Subcutaneous abdominal adipose tissue (tissue), 5 donors: ENCODE measurements at regions not wholly inside any gene's neighbourhood (a gene's known extent, or its start where the extent isn't known, plus 50 kb on each side); places are given as distances from the start of the nearest gene placed in this dataset.

Experiments
- H3K27ac ChIP-seq: one replicate; pipeline ENCODE4 v1.7.0; 2013; ENCODE audit warnings: low read depth, mild to moderate bottlenecking, inconsistent platforms, low read length, moderate library complexity
- H3K27me3 ChIP-seq, 5 donors: one replicate each; pipeline ENCODE4 v1.7.0; 2013; ENCODE audit warnings: low read length in 5 of 5, inconsistent platforms in 1 of 5; ENCODE audit not compliant: control insufficient read depth in 5 of 5, insufficient read depth in 4 of 5
- H3K36me3 ChIP-seq, 5 donors: one replicate each; pipeline ENCODE4 v1.7.0; 2013; ENCODE audit warnings: low read length in 5 of 5; ENCODE audit not compliant: control insufficient read depth in 5 of 5, insufficient read depth in 5 of 5
- H3K4me1 ChIP-seq, 5 donors: one replicate each; pipeline ENCODE4 v1.7.0; 2013; ENCODE audit warnings: low read length in 5 of 5, mild to moderate bottlenecking in 3 of 5, moderate library complexity in 1 of 5; ENCODE audit not compliant: control insufficient read depth in 5 of 5, insufficient read depth in 5 of 5
- H3K4me3 ChIP-seq, 5 donors: one replicate each; pipeline ENCODE4 v1.7.0; 2013; ENCODE audit warnings: low read length in 5 of 5, low read depth in 1 of 5
- H3K9ac ChIP-seq, 5 donors: one replicate each; pipeline ENCODE4 v1.7.0; 2013; ENCODE audit warnings: low read length in 5 of 5, mild to moderate bottlenecking in 4 of 5, moderate library complexity in 3 of 5
- H3K9me3 ChIP-seq, 5 donors: one replicate each; pipeline ENCODE4 v1.7.0; 2013; ENCODE audit warnings: low read length in 5 of 5; ENCODE audit not compliant: control insufficient read depth in 5 of 5
- donor health status: healthy.
- donor health status: healthy.
- donor health status: healthy.
- donor health status: healthy.
- donor health status: healthy.

- no peak overlapping the region for H3K4me3 ChIP-seq
- H3K9me3 ChIP-seq: no peaks in the 10 kb centered on the region
- H3K27me3 ChIP-seq: peaks cover 0 to 16% (median 0%) of the 10 kb centered on the region in 5 donors
- no peak overlapping the region for H3K9ac ChIP-seq
- no peaks in the 10 kb centered on the region for H3K4me1 ChIP-seq
- H3K27ac ChIP-seq: no peak overlapping the region
- H3K36me3 ChIP-seq: no peaks in the 10 kb centered on the region
Observed at GRCh38 chr2:60066096-60066839, 487.2 kb downstream of the BCL11A start.

- H3K36me3 ChIP-seq: no peaks in the 10 kb centered on the region
- no peak overlapping the region for H3K27ac ChIP-seq
- no peaks in the 10 kb centered on the region for H3K9me3 ChIP-seq
- no peak overlapping the region for H3K4me3 ChIP-seq
- H3K27me3 ChIP-seq: peaks cover 0 to 16% (median 0%) of the 10 kb centered on the region in 5 donors
- no peak overlapping the region for H3K9ac ChIP-seq
- no peaks in the 10 kb centered on the region for H3K4me1 ChIP-seq
Observed at GRCh38 chr2:60064687-60065389, 488.6 kb downstream of the BCL11A start.

DNA sequence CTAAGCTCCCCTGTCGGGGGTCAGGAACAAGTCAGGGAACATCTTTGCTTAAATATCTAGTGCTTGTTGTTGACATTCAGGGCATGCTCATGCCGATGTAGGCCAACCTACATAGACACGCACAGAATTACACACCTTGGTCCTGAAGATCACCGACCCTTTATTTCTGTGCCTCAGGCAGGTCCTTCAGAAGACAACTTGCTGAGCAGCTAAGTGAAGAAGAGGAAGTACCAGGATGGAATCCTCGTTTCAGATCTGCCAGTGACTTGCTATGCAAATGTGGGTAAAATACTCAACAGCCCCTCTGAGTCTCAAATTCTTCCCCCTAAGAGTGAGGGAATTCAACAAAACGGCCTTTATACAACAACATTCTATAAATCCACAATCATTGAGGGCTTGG, 494.7 kb downstream of the BCL11A start:
- Histone ChIP-seq H3K36me3 (no peaks in the 10 kb centered on the region), H3K27me3 (peaks cover 0 to 2% (median 0%) of the 10 kb centered on the region in 5 donors), H3K4me3 (no peak overlapping the region), H3K9me3 (no peaks in the 10 kb centered on the region), H3K27ac (no peak overlapping the region), H3K4me1 (peaks cover 0 to 12% (median 7%) of the 10 kb centered on the region in 5 donors), H3K9ac (no peak overlapping the region)

- Histone ChIP-seq H3K9me3 (no peaks in the 10 kb centered on the region), H3K36me3 (no peaks in the 10 kb centered on the region), H3K27ac (no peak overlapping the region), H3K4me1 (peaks cover 0 to 12% (median 7%) of the 10 kb centered on the region in 5 donors), H3K9ac (no peak overlapping the region), H3K4me3 (no peak overlapping the region), H3K27me3 (peaks cover 0 to 2% (median 0%) of the 10 kb centered on the region in 5 donors)
Observed at GRCh38 chr2:60054571-60055340, 498.7 kb downstream of the BCL11A start.

- Histone ChIP-seq H3K36me3 (no peaks in the 10 kb centered on the region), H3K4me1 (peaks cover 0 to 12% (median 7%) of the 10 kb centered on the region in 5 donors), H3K9ac (no peak overlapping the region), H3K4me3 (no peak overlapping the region), H3K27ac (no peak overlapping the region), H3K27me3 (peaks cover 0 to 2% (median 0%) of the 10 kb centered on the region in 5 donors), H3K9me3 (no peaks in the 10 kb centered on the region)
Observed at GRCh38 chr2:60053791-60054190, 499.7 kb downstream of the BCL11A start.

GRCh38 chr2:60052601-60053000, 500.9 kb downstream of the BCL11A start:
- H3K9me3 ChIP-seq: no peaks in the 10 kb centered on the region
- peaks cover 0 to 13% (median 10%) of the 10 kb centered on the region in 5 donors for H3K4me1 ChIP-seq
- H3K36me3 ChIP-seq: no peaks in the 10 kb centered on the region
- no peak overlapping the region for H3K4me3 ChIP-seq
- no peak overlapping the region for H3K9ac ChIP-seq
- H3K27ac ChIP-seq: no peak overlapping the region
- H3K27me3 ChIP-seq: peaks cover 0 to 2% (median 0%) of the 10 kb centered on the region in 5 donors

DNA sequence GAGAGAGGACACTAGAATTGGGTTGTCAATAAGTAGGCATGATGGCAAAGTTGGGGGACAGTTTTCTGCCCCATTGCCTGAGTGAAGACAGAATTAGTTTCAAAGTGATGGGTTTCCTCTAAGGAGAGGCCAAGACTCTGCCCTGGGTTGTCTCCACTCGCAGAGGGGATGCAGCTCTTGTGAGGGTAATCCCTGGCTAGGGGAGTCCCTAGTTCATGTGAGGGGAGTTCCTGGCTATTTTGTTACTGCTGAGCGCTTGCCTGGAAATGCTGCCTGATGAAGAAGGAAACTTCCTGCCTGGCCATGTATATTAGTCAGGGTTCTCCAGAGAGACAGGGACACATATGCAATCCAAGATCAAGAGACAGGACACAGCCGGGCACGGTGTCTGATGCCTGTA, 501.5 kb downstream of the BCL11A start:
- Histone ChIP-seq H3K36me3 (no peaks in the 10 kb centered on the region), H3K27ac (no peak overlapping the region), H3K4me3 (no peak overlapping the region), H3K9me3 (no peaks in the 10 kb centered on the region), H3K9ac (no peak overlapping the region), H3K4me1 (peaks cover 0 to 13% (median 10%) of the 10 kb centered on the region in 5 donors), H3K27me3 (peaks cover 0 to 2% (median 0%) of the 10 kb centered on the region in 5 donors)

DNA sequence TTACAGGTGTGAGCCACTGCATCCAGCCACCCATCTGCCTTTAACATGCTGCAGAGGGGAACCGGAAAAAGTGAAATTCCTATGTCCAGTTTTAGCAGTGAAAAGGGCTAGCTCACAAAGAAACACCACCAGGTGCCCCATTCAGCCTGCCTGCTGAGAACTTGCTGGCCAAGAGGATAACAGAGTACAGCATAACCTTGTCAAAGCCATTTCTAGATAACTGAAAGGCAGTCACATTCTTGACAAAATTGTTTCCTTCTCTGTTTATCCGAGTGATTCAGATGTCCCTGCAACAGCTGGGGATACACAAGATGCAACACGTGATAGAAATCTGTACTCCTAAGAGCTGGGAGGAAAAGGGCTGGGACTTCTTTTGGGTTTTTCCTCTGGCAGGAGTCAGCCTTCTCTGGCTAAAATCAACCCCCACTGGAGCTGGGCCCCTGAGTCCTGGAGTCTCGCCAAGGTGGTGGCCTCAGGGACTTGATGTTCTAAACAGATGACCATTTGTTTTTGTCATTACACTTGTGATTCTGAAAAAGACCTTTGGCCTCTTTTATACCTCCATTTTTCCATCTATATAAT, 505.4 kb downstream of the BCL11A start:
- Histone ChIP-seq H3K4me3 (no peak overlapping the region), H3K4me1 (peaks cover 0 to 6% (median 3%) of the 10 kb centered on the region in 5 donors), H3K9ac (no peak overlapping the region), H3K27ac (no peak overlapping the region), H3K27me3 (peaks cover 0 to 2% (median 0%) of the 10 kb centered on the region in 5 donors), H3K36me3 (no peaks in the 10 kb centered on the region), H3K9me3 (no peaks in the 10 kb centered on the region)

- no peak overlapping the region for H3K4me3 ChIP-seq
- no peak overlapping the region for H3K9ac ChIP-seq
- H3K27me3 ChIP-seq: no peaks in the 10 kb centered on the region
- no peaks in the 10 kb centered on the region for H3K36me3 ChIP-seq
- H3K27ac ChIP-seq: no peak overlapping the region
- H3K9me3 ChIP-seq: no peaks in the 10 kb centered on the region
- H3K4me1 ChIP-seq: peaks cover 0 to 6% (median 3%) of the 10 kb centered on the region in 5 donors
Observed at GRCh38 chr2:60047347-60047746, 506.1 kb downstream of the BCL11A start.
